ENCODE measurements at regions not wholly inside any gene's neighbourhood (a gene's known extent, or its start where the extent isn't known, plus 50 kb on each side); places are given as distances from the start of the nearest gene placed in this dataset.

DNA sequence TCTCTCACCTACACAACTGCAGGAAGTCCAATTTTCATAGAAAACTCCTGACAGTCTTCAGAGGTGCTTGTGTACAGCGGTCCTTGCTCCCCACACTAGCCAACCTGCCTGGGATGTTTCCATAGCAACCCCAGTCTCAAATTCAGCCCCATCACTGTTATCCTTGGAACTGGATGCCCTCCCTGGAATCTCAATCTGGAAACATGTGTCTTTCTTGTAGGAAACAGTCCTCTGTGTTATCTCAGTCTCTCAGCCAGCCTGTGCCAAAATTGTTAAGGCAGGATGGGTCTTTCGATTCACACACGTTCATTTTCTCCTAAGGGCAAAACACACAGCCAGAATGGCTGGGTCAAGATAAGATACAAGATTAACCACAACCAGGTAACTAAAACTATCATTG lies 295.5 kb upstream of the RND3 start:
- H3K23me2 ChIP-seq (ENCODE audit: insufficient read length, low read depth, low read length, poor library complexity, severe bottlenecking) = no peaks in the 10 kb centered on the region
- no peaks in the 10 kb centered on the region for H3K27me3 ChIP-seq (ENCODE audit: insufficient read depth, low read length)
- H3K79me1 ChIP-seq (ENCODE audit: insufficient read depth, low read depth, low read length, poor library complexity, severe bottlenecking) = no peaks in the 10 kb centered on the region
- H3K4ac ChIP-seq (ENCODE audit: low read depth, low read length) = no peak overlapping the region
- no peak overlapping the region for H3K56ac ChIP-seq (ENCODE audit: insufficient read length, low read depth, low read length)
- H4K8ac ChIP-seq (replicated peaks; ENCODE audit: insufficient read length, low read depth, low read length) = no peak overlapping the region
- H3K9me3 ChIP-seq (ENCODE audit: control insufficient read depth, low read depth, low read length) = no peaks in the 10 kb centered on the region
- Mint-ChIP-seq H3K27ac (no peak overlapping the region), H3K36me3 (ENCODE audit: insufficient read depth in 1 of 3, low read depth in 3 of 3) (no peaks in the 10 kb centered on the region), H3K4me3 (no peak overlapping the region), H3K27me3 (ENCODE audit: low read depth) (no peaks in the 10 kb centered on the region), H3K9me3 (no peaks in the 10 kb centered on the region), H3K4me1 (peaks cover 3 to 6% of the 10 kb centered on the region in 2 experiments)
- H3K27ac ChIP-seq (ENCODE audit: insufficient read length, low read depth, low read length) = no peak overlapping the region
- H2BK12ac ChIP-seq (ENCODE audit: insufficient read length, low read depth, low read length) = no peak overlapping the region
- no peak overlapping the region for H2BK15ac ChIP-seq (ENCODE audit: low read depth, low read length)
- H4K20me1 ChIP-seq (ENCODE audit: control insufficient read depth, insufficient read depth, insufficient read length) = no peaks in the 10 kb centered on the region
- no peak overlapping the region for H2BK20ac ChIP-seq (ENCODE audit: low read depth, low read length, poor library complexity, severe bottlenecking)
- no peak overlapping the region for H4K5ac ChIP-seq (ENCODE audit: insufficient read length, low read depth, low read length)
- H2AFZ ChIP-seq (ENCODE audit: low read length) = no peak overlapping the region
- H2AK5ac ChIP-seq (ENCODE audit: insufficient read length, low read length) = no peak overlapping the region
- H2BK5ac ChIP-seq (ENCODE audit: insufficient read length, low read length) = no peak overlapping the region
- H3K9ac ChIP-seq (ENCODE audit: extremely low read depth, insufficient read length, low read length) = no peak overlapping the region
- TF ChIP-seq, protein P1, sequence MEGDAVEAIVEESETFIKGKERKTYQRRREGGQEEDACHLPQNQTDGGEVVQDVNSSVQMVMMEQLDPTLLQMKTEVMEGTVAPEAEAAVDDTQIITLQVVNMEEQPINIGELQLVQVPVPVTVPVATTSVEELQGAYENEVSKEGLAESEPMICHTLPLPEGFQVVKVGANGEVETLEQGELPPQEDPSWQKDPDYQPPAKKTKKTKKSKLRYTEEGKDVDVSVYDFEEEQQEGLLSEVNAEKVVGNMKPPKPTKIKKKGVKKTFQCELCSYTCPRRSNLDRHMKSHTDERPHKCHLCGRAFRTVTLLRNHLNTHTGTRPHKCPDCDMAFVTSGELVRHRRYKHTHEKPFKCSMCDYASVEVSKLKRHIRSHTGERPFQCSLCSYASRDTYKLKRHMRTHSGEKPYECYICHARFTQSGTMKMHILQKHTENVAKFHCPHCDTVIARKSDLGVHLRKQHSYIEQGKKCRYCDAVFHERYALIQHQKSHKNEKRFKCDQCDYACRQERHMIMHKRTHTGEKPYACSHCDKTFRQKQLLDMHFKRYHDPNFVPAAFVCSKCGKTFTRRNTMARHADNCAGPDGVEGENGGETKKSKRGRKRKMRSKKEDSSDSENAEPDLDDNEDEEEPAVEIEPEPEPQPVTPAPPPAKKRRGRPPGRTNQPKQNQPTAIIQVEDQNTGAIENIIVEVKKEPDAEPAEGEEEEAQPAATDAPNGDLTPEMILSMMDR (conservative IDR thresholded peaks at IDR 0.05) = no peak
- no peak overlapping the region for H4K91ac ChIP-seq (ENCODE audit: insufficient read length, low read depth, low read length)
- H3K18ac ChIP-seq (ENCODE audit: insufficient read length, low read depth, low read length) = no peak overlapping the region
- H2BK120ac ChIP-seq (ENCODE audit: low read depth, low read length, poor library complexity, severe bottlenecking) = no peak overlapping the region
- no peak for DNase-seq
- peaks cover 4% of the 10 kb centered on the region; the same call in 1 of the 2 replicates for H3K4me1 ChIP-seq (ENCODE audit: insufficient read depth, low read length)
- H3K4me2 ChIP-seq (ENCODE audit: insufficient read depth, insufficient read length, low read length) = no peak overlapping the region
- no peak overlapping the region for H3T11ph ChIP-seq (ENCODE audit: low read length)
- no CpG with 5 or more reads among the region's 3 CpGs for WGBS (ENCODE audit: extremely low coverage, insufficient read length, low lambda C conversion rate)
- H3K23ac ChIP-seq (ENCODE audit: insufficient read length, low read depth, low read length) = no peak overlapping the region
- no peak overlapping the region for H3K14ac ChIP-seq (ENCODE audit: insufficient read depth, low read length)
- no peaks in the 10 kb centered on the region for H3K79me2 ChIP-seq (ENCODE audit: insufficient read depth, low read length)

Data from H9 (cell line).